Ectodermal cell (in vitro differentiated cells): ENCODE measurements at regions not wholly inside any gene's neighbourhood (a gene's known extent, or its start where the extent isn't known, plus 50 kb on each side); places are given as distances from the start of the nearest gene placed in this dataset.
A peak's percentile ranks its signal among the peaks of the same experiment; 100 is the strongest.

Source experiments
- H3K27ac ChIP-seq: 2 replicates; pipeline ENCODE4 v1.7.0; 2013; ENCODE audit warnings: mild to moderate bottlenecking, low read depth, low read length; ENCODE audit not compliant: insufficient read depth, poor library complexity, severe bottlenecking
- H3K27me3 ChIP-seq: 2 replicates; pipeline ENCODE4 v1.7.0; 2013; ENCODE audit warnings: mild to moderate bottlenecking, low read length; ENCODE audit not compliant: insufficient read depth, control insufficient read depth, poor library complexity, severe bottlenecking
- H3K36me3 ChIP-seq: one replicate; pipeline ENCODE4 v1.7.0; 2013; ENCODE audit warnings: low read length; ENCODE audit not compliant: control insufficient read depth, insufficient read depth
- H3K4me1 ChIP-seq: one replicate; pipeline ENCODE4 v1.7.0; 2013; ENCODE audit warnings: low read length; ENCODE audit not compliant: control insufficient read depth, insufficient read depth
- H3K4me3 ChIP-seq: 2 replicates; pipeline ENCODE4 v1.7.0; 2013; ENCODE audit warnings: low read depth, low read length, control low read depth; ENCODE audit not compliant: insufficient read depth
- H3K9me3 ChIP-seq: 2 replicates; pipeline ENCODE4 v1.7.0; 2013; ENCODE audit warnings: mild to moderate bottlenecking, low read length, moderate library complexity; ENCODE audit not compliant: control insufficient read depth
- WGBS, 2 experiments: methylation state at CpG; one replicate each; pipeline ENCODE4 v1.1.7; 2013; ENCODE audit warnings: missing lambda C conversion rate in 2 of 2; 5-methylcytosine and 5-hydroxymethylcytosine counted together

- peak overlapping the region; percentile 13 for H3K27ac ChIP-seq
- peaks cover 9% of the 10 kb centered on the region for H3K4me1 ChIP-seq
- H3K9me3 ChIP-seq, result no peaks in the 10 kb centered on the region
- H3K36me3 ChIP-seq, result no peaks in the 10 kb centered on the region
- no peak overlapping the region for H3K4me3 ChIP-seq
- H3K27me3 ChIP-seq, result no peaks in the 10 kb centered on the region
- 94% methylated on average over 5 of the region's 5 CpGs for WGBS, 2 experiments
These were observed 138.4 kb upstream of the PARP11 start for GRCh38 chr12:4011597-4011996.

- H3K4me1 ChIP-seq, result peaks cover 9% of the 10 kb centered on the region
- H3K4me3 ChIP-seq, result no peak overlapping the region
- H3K36me3 ChIP-seq, result no peaks in the 10 kb centered on the region
- no peak overlapping the region for H3K27ac ChIP-seq
- H3K9me3 ChIP-seq, result no peaks in the 10 kb centered on the region
- WGBS, 2 experiments, result 95 to 97% methylated on average over 8 of the region's 8 CpGs
- H3K27me3 ChIP-seq, result no peaks in the 10 kb centered on the region
These were observed 136.9 kb upstream of the PARP11 start for GRCh38 chr12:4009979-4010704.

- H3K27ac ChIP-seq, result no peak overlapping the region
- no peaks in the 10 kb centered on the region for H3K36me3 ChIP-seq
- H3K4me3 ChIP-seq, result no peak overlapping the region
- no peaks in the 10 kb centered on the region for H3K4me1 ChIP-seq
- H3K27me3 ChIP-seq, result no peaks in the 10 kb centered on the region
- H3K9me3 ChIP-seq, result no peaks in the 10 kb centered on the region
- WGBS, 2 experiments, result 89 to 93% methylated on average over 4 of the region's 4 CpGs
These were observed 133.5 kb upstream of the PARP11 start for GRCh38 chr12:4006743-4007142.

- Histone ChIP-seq H3K27ac (no peak overlapping the region), H3K36me3 (no peaks in the 10 kb centered on the region), H3K9me3 (no peaks in the 10 kb centered on the region), H3K4me3 (no peak overlapping the region), H3K4me1 (no peaks in the 10 kb centered on the region), H3K27me3 (no peaks in the 10 kb centered on the region)
- 92 to 95% methylated on average over 15 of the region's 15 CpGs for WGBS, 2 experiments
These were observed 132.7 kb upstream of the PARP11 start for GRCh38 chr12:4005851-4006430.

- no peaks in the 10 kb centered on the region for H3K9me3 ChIP-seq
- no peaks in the 10 kb centered on the region for H3K4me1 ChIP-seq
- 88 to 91% methylated on average over 4 of the region's 4 CpGs for WGBS, 2 experiments
- H3K27me3 ChIP-seq, result no peaks in the 10 kb centered on the region
- H3K36me3 ChIP-seq, result no peaks in the 10 kb centered on the region
- H3K4me3 ChIP-seq, result no peak overlapping the region
- no peak overlapping the region for H3K27ac ChIP-seq
These were observed 130.4 kb upstream of the PARP11 start for GRCh38 chr12:4003576-4003975.

- 95 to 96% methylated on average over 2 of the region's 2 CpGs for WGBS, 2 experiments
- H3K36me3 ChIP-seq, result no peaks in the 10 kb centered on the region
- H3K27ac ChIP-seq, result no peak overlapping the region
- no peaks in the 10 kb centered on the region for H3K4me1 ChIP-seq
- no peaks in the 10 kb centered on the region for H3K27me3 ChIP-seq
- H3K9me3 ChIP-seq, result no peaks in the 10 kb centered on the region
- H3K4me3 ChIP-seq, result no peak overlapping the region
These were observed 129.4 kb upstream of the PARP11 start for GRCh38 chr12:4002601-4003000.

- no peaks in the 10 kb centered on the region for H3K27me3 ChIP-seq
- H3K4me1 ChIP-seq, result no peaks in the 10 kb centered on the region
- H3K27ac ChIP-seq, result no peak overlapping the region
- H3K9me3 ChIP-seq, result no peaks in the 10 kb centered on the region
- H3K36me3 ChIP-seq, result no peaks in the 10 kb centered on the region
- 73 to 94% methylated on average over 3 of the region's 3 CpGs for WGBS, 2 experiments
- H3K4me3 ChIP-seq, result no peak overlapping the region
These were observed 128.6 kb upstream of the PARP11 start for GRCh38 chr12:4001841-4002240.

GRCh38 chr12:4001031-4001430 lies 127.8 kb upstream of the PARP11 start:
- no peaks in the 10 kb centered on the region for H3K36me3 ChIP-seq
- H3K27me3 ChIP-seq, result no peaks in the 10 kb centered on the region
- H3K4me1 ChIP-seq, result no peaks in the 10 kb centered on the region
- H3K9me3 ChIP-seq, result no peaks in the 10 kb centered on the region
- H3K4me3 ChIP-seq, result no peak overlapping the region
- no peak overlapping the region for H3K27ac ChIP-seq

- H3K4me3 ChIP-seq, result no peak overlapping the region
- H3K27me3 ChIP-seq, result no peaks in the 10 kb centered on the region
- H3K36me3 ChIP-seq, result no peaks in the 10 kb centered on the region
- no peak overlapping the region for H3K27ac ChIP-seq
- no peaks in the 10 kb centered on the region for H3K4me1 ChIP-seq
- no peaks in the 10 kb centered on the region for H3K9me3 ChIP-seq
- WGBS, 2 experiments, result 91 to 96% methylated on average over 8 of the region's 8 CpGs
These were observed 126.7 kb upstream of the PARP11 start for GRCh38 chr12:3999904-4000303.

- Histone ChIP-seq H3K27ac (no peak overlapping the region), H3K4me1 (no peaks in the 10 kb centered on the region)
- 90 to 92% methylated on average over 7 of the region's 7 CpGs for WGBS, 2 experiments
These were observed 126.0 kb upstream of the PARP11 start for GRCh38 chr12:3998968-3999792.

More at GRCh38 chr12:3998968-3999792, 126.0 kb upstream of the PARP11 start:
- Histone ChIP-seq H3K36me3 (no peaks in the 10 kb centered on the region), H3K27me3 (no peaks in the 10 kb centered on the region), H3K4me3 (no peak overlapping the region), H3K9me3 (no peaks in the 10 kb centered on the region)
